Prostate gland (tissue), 2 donors: ENCODE measurements at regions not wholly inside any gene's neighbourhood (a gene's known extent, or its start where the extent isn't known, plus 50 kb on each side); places are given as distances from the start of the nearest gene placed in this dataset.

Source experiments
- POLR2A ChIP-seq: fragments of 450-650 bp; IDR thresholded peaks from one replicate; pipeline ENCODE4 v1.6.1; 2016; ENCODE audit warnings: antibody characterized with exemption, mild to moderate bottlenecking
- POLR2AphosphoS5 ChIP-seq: sonication (generic); formaldehyde crosslinking; IDR thresholded peaks from one replicate; pipeline ENCODE4 v1.6.1; 2017; ENCODE audit warnings: antibody characterized with exemption
- TF ChIP-seq, protein P1 (sequence below), 4 experiments: fragments of 200-600 bp in 2 of 4; fragments of 450-650 bp in 2 of 4; sonication (generic) in 2 of 4; IDR thresholded peaks; 1 replicate in 3 of 4; 2 replicates in 1 of 4; pipeline ENCODE4 v1.5.1; 2016 to 2019; ENCODE audit warnings: antibody characterized with exemption in 4 of 4, mild to moderate bottlenecking in 2 of 4, moderate library complexity in 2 of 4

GRCh38 chr1:14390816-14391215, 207.7 kb upstream of the KAZN start:
- TF ChIP-seq, protein P1, sequence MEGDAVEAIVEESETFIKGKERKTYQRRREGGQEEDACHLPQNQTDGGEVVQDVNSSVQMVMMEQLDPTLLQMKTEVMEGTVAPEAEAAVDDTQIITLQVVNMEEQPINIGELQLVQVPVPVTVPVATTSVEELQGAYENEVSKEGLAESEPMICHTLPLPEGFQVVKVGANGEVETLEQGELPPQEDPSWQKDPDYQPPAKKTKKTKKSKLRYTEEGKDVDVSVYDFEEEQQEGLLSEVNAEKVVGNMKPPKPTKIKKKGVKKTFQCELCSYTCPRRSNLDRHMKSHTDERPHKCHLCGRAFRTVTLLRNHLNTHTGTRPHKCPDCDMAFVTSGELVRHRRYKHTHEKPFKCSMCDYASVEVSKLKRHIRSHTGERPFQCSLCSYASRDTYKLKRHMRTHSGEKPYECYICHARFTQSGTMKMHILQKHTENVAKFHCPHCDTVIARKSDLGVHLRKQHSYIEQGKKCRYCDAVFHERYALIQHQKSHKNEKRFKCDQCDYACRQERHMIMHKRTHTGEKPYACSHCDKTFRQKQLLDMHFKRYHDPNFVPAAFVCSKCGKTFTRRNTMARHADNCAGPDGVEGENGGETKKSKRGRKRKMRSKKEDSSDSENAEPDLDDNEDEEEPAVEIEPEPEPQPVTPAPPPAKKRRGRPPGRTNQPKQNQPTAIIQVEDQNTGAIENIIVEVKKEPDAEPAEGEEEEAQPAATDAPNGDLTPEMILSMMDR (IDR thresholded peaks at IDR 0.05): no peak
- TF ChIP-seq POLR2A (no peak), POLR2AphosphoS5 (no peak)
